OCI-LY1 (cell line): ENCODE measurements at regions not wholly inside any gene's neighbourhood (a gene's known extent, or its start where the extent isn't known, plus 50 kb on each side); places are given as distances from the start of the nearest gene placed in this dataset.

Experiments
- H2AFZ ChIP-seq: fragments of 200-600 bp; sonication (generic), shearing (Covaris generic); 2 replicates; pipeline ENCODE4 v1.6.0; 2014; ENCODE audit warnings: antibody characterized with exemption, mild to moderate bottlenecking, low read length
- H3F3A ChIP-seq: fragments of 200-600 bp; sonication (generic), shearing (Covaris generic); 2 replicates; pipeline ENCODE4 v1.6.0; 2014; ENCODE audit warnings: mild to moderate bottlenecking, antibody characterized with exemption, low read length, moderate library complexity; ENCODE audit not compliant: insufficient read depth
- H3K27ac ChIP-seq: fragments of 200-600 bp; sonication (generic); 2 replicates; pipeline ENCODE4 v1.5.1; 2014; ENCODE audit warnings: low read length, mixed run types, mild to moderate bottlenecking, low read depth; ENCODE audit not compliant: poor library complexity, severe bottlenecking
- H3K27me3 ChIP-seq: fragments of 200-600 bp; sonication (generic); 2 replicates; pipeline ENCODE4 v1.6.0; 2014; ENCODE audit warnings: antibody characterized with exemption, mild to moderate bottlenecking, low read length, moderate library complexity; ENCODE audit not compliant: insufficient read depth
- H3K36me3 ChIP-seq: fragments of 200-600 bp; sonication (generic); 2 replicates; pipeline ENCODE4 v1.6.1; 2014; ENCODE audit warnings: mild to moderate bottlenecking, antibody characterized with exemption, low read length, moderate library complexity, mixed read lengths; ENCODE audit not compliant: insufficient read depth
- H3K4me1 ChIP-seq: fragments of 200-600 bp; sonication (generic); 2 replicates; pipeline ENCODE4 v1.5.1; 2014; ENCODE audit warnings: mild to moderate bottlenecking, low read length, moderate library complexity; ENCODE audit not compliant: insufficient read depth, severe bottlenecking
- H3K4me2 ChIP-seq: fragments of 200-600 bp; sonication (generic), shearing (Covaris generic); 2 replicates; pipeline ENCODE4 v1.6.1; 2014; ENCODE audit warnings: low read length
- H3K4me3 ChIP-seq: fragments of 200-600 bp; sonication (generic); 2 replicates; pipeline ENCODE4 v1.5.1; 2014; ENCODE audit warnings: low read length, low read depth, mild to moderate bottlenecking, mixed read lengths; ENCODE audit not compliant: poor library complexity, severe bottlenecking
- H3K79me2 ChIP-seq: fragments of 200-600 bp; shearing (Covaris generic); 2 replicates; pipeline ENCODE4 v1.6.1; 2016; ENCODE audit warnings: mixed run types, low read length, mixed read lengths; ENCODE audit not compliant: insufficient read depth
- H3K9ac ChIP-seq: fragments of 200-600 bp; sonication (generic), shearing (Covaris generic); 2 replicates; pipeline ENCODE4 v1.6.1; 2014; ENCODE audit warnings: mild to moderate bottlenecking, low read length, mixed read lengths
- H3K9me2 ChIP-seq: fragments of 200-600 bp; sonication (generic), shearing (Covaris generic); 2 replicates; pipeline ENCODE4 v1.6.1; 2014; ENCODE audit warnings: low read depth, mild to moderate bottlenecking, low read length, mixed read lengths
- H3K9me3 ChIP-seq: fragments of 200-600 bp; shearing (Covaris generic); 2 replicates; pipeline ENCODE4 v1.6.1; 2014; ENCODE audit warnings: low read length, mixed read lengths
- H4K20me1 ChIP-seq: fragments of 200-600 bp; sonication (generic), shearing (Covaris generic); 2 replicates; pipeline ENCODE4 v1.6.0; 2016; ENCODE audit warnings: mild to moderate bottlenecking, low read length; ENCODE audit not compliant: insufficient read depth
- EZH2 ChIP-seq: fragments of 200-600 bp; sonication (generic), shearing (Covaris generic); IDR thresholded peaks from 2 replicates; pipeline ENCODE4 v1.8.0; 2017; ENCODE audit warnings: borderline replicate concordance, mixed run types, mild to moderate bottlenecking, antibody characterized with exemption, low read length, moderate library complexity, mixed read lengths
- TF ChIP-seq, protein P1 (sequence below): fragments of 200-600 bp; sonication (generic), shearing (Covaris generic); IDR thresholded peaks from 2 replicates; pipeline ENCODE4 v1.5.1; 2017; ENCODE audit warnings: mild to moderate bottlenecking, antibody characterized with exemption, low read length, moderate library complexity, mixed read lengths

DNA sequence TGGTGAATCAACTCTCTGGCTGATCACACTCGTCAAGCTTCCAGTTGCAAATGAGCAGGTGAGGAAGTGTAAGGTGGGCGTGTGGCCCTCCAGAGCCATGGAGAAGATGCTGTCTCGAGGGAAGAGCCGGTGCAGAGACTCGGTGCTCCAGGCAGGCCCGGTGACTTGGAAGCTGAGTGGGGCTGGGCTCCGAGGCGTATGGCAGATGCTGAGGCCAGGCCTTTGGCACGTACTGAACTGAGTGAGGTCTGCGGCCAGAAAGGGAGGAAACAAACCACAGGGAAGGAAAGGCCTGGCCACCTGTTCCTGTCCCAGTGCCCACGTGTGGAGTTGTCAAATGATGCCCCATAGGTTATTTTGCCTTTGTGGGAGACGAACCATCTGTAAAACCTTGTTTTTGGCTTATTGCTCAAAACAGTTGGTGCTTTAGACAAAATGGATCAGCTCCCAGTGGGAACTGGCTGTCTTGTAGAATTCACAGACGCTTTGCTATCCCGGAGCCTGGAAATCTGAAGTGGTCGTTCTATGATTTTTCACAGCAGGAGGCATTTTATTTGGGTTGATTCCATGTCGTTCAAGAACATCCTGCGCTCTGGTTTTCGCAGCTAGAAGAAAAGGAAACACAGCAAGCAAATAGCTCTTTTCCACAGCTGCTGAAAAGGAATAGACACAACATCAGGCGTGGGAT is 117.5 kb upstream of the TMEM18 start:
- no peaks in the 10 kb centered on the region for H3K27me3 ChIP-seq
- H3K4me1 ChIP-seq = no peaks in the 10 kb centered on the region
- no peak overlapping the region for H3K9ac ChIP-seq
- no peaks in the 10 kb centered on the region for H3F3A ChIP-seq
- no peaks in the 10 kb centered on the region for H4K20me1 ChIP-seq
- H3K9me3 ChIP-seq = no peaks in the 10 kb centered on the region
- no peak overlapping the region for H2AFZ ChIP-seq
- no peaks in the 10 kb centered on the region for H3K9me2 ChIP-seq
- no peak overlapping the region for H3K4me3 ChIP-seq
- H3K4me2 ChIP-seq = no peak overlapping the region
- no peak overlapping the region for H3K27ac ChIP-seq
- TF ChIP-seq EZH2 = no peak
- TF ChIP-seq, protein P1, sequence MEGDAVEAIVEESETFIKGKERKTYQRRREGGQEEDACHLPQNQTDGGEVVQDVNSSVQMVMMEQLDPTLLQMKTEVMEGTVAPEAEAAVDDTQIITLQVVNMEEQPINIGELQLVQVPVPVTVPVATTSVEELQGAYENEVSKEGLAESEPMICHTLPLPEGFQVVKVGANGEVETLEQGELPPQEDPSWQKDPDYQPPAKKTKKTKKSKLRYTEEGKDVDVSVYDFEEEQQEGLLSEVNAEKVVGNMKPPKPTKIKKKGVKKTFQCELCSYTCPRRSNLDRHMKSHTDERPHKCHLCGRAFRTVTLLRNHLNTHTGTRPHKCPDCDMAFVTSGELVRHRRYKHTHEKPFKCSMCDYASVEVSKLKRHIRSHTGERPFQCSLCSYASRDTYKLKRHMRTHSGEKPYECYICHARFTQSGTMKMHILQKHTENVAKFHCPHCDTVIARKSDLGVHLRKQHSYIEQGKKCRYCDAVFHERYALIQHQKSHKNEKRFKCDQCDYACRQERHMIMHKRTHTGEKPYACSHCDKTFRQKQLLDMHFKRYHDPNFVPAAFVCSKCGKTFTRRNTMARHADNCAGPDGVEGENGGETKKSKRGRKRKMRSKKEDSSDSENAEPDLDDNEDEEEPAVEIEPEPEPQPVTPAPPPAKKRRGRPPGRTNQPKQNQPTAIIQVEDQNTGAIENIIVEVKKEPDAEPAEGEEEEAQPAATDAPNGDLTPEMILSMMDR = no peak
- no peaks in the 10 kb centered on the region for H3K79me2 ChIP-seq
- no peaks in the 10 kb centered on the region for H3K36me3 ChIP-seq

DNA sequence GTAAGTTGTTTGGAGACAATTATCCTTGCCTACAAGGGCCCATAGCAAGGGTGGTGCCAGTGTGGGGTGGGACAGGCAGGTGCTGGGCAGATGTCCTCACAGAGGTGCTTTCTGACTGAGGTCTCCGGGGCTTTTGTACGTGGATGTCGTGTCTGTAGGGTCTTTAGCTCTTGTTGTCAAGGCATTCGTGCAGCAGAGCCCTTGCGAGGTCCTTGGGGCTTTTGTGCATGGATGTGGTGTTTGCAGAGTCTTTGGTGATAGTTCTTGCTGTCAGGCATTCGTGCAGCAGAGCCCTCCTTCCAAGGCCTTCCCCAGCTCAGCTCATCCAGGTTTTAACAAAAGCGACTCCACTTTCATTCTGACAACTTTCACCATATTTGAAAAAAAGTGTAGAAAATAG is 116.0 kb upstream of the TMEM18 start:
- Histone ChIP-seq H3K27me3 (no peaks in the 10 kb centered on the region), H3K4me1 (no peaks in the 10 kb centered on the region), H3K79me2 (no peaks in the 10 kb centered on the region), H4K20me1 (no peaks in the 10 kb centered on the region), H3K9me2 (no peaks in the 10 kb centered on the region), H3K36me3 (no peaks in the 10 kb centered on the region), H3K9ac (no peak overlapping the region), H3K27ac (no peak overlapping the region), H2AFZ (no peak overlapping the region), H3F3A (no peaks in the 10 kb centered on the region), H3K4me2 (no peak overlapping the region), H3K9me3 (no peaks in the 10 kb centered on the region), H3K4me3 (no peak overlapping the region)
- TF ChIP-seq EZH2 = no peak
- TF ChIP-seq, protein P1 = no peak

DNA sequence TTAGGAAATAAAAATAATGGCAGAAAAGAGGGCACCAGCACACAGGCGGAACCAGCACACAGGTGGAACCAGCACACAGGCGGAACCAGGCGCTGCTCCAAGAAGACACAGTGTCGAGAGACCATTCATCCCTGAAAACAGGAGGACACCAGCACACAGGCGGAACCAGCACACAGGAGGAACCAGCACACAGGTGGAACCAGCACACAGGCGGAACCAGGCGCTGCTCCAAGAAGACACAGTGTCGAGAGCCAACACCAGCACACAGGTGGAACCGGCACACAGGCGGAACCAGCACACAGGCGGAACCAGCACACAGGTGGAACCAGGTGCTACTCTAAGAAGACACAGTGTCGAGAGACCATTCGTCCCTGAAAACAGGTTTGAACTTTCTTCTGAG is 115.5 kb upstream of the TMEM18 start:
- H3K9me3 ChIP-seq = no peaks in the 10 kb centered on the region
- no peaks in the 10 kb centered on the region for H3K9me2 ChIP-seq
- no peak overlapping the region for H3K27ac ChIP-seq
- no peaks in the 10 kb centered on the region for H3K27me3 ChIP-seq
- H3K79me2 ChIP-seq = no peaks in the 10 kb centered on the region
- H4K20me1 ChIP-seq = no peaks in the 10 kb centered on the region
- H2AFZ ChIP-seq = no peak overlapping the region
- H3K36me3 ChIP-seq = no peaks in the 10 kb centered on the region
- H3K4me1 ChIP-seq = no peaks in the 10 kb centered on the region
- H3K4me2 ChIP-seq = no peak overlapping the region
- no peaks in the 10 kb centered on the region for H3F3A ChIP-seq
- no peak for TF ChIP-seq EZH2
- TF ChIP-seq, protein P1 = no peak
- no peak overlapping the region for H3K4me3 ChIP-seq
- no peak overlapping the region for H3K9ac ChIP-seq
